GM12892 (cell line): ENCODE measurements at regions not wholly inside any gene's neighbourhood (a gene's known extent, or its start where the extent isn't known, plus 50 kb on each side); places are given as distances from the start of the nearest gene placed in this dataset.

Source experiments
- DNase-seq: peaks from one replicate; pipeline ENCODE4 v3.0.0; 2011; ENCODE audit not compliant: insufficient read length
- FAIRE-seq: peaks from 2 replicates; lab custom pipeline; 2011; peaks lifted over from hg19 to GRCh38; lab: Jason Lieb, UNC
- POLR2A ChIP-seq: IDR thresholded peaks from 2 replicates; pipeline ENCODE4 v1.6.1; 2011; ENCODE audit warnings: low read depth, low read length, control low read depth
- POLR2AphosphoS5 ChIP-seq: IDR thresholded peaks from 2 replicates; pipeline ENCODE4 v1.6.1; 2011; ENCODE audit warnings: low read depth, low read length, control low read depth
- TAF1 ChIP-seq: IDR thresholded peaks from 2 replicates; pipeline ENCODE4 v1.6.1; 2011; ENCODE audit warnings: low read depth, mild to moderate bottlenecking, control low read depth, low read length, borderline replicate concordance

GRCh38 chr16:72324578-72324977 lies 152.6 kb upstream of the PMFBP1 start:
- TF ChIP-seq POLR2AphosphoS5 (no peak), TAF1 (no peak), POLR2A (no peak)
- FAIRE-seq (no peak), DNase-seq (no peak)

GRCh38 chr16:72317446-72317845 lies 145.5 kb upstream of the PMFBP1 start:
- FAIRE-seq (no peak), DNase-seq (no peak)
- no peak for TF ChIP-seq POLR2A
- TF ChIP-seq POLR2AphosphoS5: no peak
- TF ChIP-seq TAF1: no peak

DNA sequence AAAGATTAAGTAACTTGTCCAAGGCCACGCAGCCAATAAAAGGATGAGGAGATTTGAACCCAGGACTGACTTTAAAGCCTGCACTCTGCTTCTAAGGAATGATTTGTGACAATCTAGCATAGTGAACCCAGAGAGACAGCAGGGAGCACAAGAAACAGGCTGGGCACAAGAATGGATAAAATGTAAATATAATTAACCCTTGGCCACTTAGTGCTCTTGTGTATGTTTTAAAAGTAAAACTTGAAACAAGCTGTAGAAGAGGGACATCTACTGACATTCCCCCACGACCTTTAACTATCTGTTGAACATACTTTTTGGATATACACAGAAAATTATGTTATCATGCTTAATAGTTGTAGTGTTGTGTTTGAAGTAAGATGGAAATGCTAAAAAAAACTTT lies 141.9 kb upstream of the PMFBP1 start:
- DNase-seq (no peak), FAIRE-seq (no peak)
- TF ChIP-seq TAF1: no peak
- no peak for TF ChIP-seq POLR2A
- no peak for TF ChIP-seq POLR2AphosphoS5

GRCh38 chr16:72312828-72313227 lies 140.9 kb upstream of the PMFBP1 start:
- DNase-seq (no peak), FAIRE-seq (no peak)
- TF ChIP-seq POLR2A: no peak

GRCh38 chr16:72311426-72311825 lies 139.5 kb upstream of the PMFBP1 start:
- no peak for DNase-seq
- FAIRE-seq: no peak
- no peak for TF ChIP-seq TAF1
- no peak for TF ChIP-seq POLR2AphosphoS5
- no peak for TF ChIP-seq POLR2A

- no peak for DNase-seq
- no peak for FAIRE-seq
- TF ChIP-seq TAF1 (no peak), POLR2A (no peak), POLR2AphosphoS5 (no peak)
Observed at GRCh38 chr16:72309001-72309400, 137.0 kb upstream of the PMFBP1 start.

- DNase-seq (no peak), FAIRE-seq (no peak)
- TF ChIP-seq POLR2A: no peak
Observed at GRCh38 chr16:72308396-72308795, 136.4 kb upstream of the PMFBP1 start.

DNA sequence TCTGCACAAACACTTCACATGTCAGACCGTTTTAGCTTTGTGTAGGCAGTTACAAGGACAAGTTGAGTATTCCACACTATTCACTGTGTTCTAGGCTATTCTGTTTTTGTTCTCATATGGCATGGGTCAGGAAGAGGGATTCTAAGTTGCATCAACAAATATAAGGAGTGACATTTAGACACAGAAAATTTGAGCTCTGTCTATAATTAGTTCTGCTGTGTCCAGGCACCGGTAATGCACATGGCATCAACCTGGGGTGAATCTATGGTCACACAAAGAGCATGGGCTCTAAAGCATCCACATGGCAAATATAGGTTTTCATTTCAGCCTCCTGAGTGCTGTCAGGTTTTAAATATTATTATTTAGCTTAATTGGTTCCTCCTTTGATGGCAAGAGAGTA lies 130.4 kb upstream of the PMFBP1 start:
- DNase-seq: no peak
- no peak for FAIRE-seq
- TF ChIP-seq POLR2A (no peak), TAF1 (no peak), POLR2AphosphoS5 (no peak)

GRCh38 chr16:72301523-72302236 lies 129.7 kb upstream of the PMFBP1 start:
- FAIRE-seq (no peak), DNase-seq (no peak)
- TF ChIP-seq POLR2A (no peak), TAF1 (no peak), POLR2AphosphoS5 (no peak)

DNA sequence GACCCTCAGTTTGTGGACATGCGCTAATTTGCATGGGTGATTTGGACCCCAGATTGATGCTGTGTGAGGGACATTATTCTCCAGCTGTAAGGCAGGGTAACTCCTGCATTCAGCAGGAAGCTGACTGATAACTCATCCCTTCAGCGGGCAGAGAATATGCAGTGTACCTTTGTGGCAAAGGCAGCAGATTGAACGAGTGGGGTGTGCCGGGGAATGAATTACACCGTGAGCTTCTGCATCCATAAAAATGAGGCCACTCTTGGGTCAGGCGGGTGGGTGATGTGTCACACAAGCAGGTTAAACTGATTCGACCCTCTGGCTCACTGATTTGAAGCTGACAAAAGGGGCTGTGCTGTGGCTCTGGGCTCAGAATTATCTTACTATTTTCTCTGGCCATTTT lies 128.9 kb upstream of the PMFBP1 start:
- TF ChIP-seq POLR2A (no peak), POLR2AphosphoS5 (no peak), TAF1 (no peak)
- no peak for FAIRE-seq
- DNase-seq: no peak

DNA sequence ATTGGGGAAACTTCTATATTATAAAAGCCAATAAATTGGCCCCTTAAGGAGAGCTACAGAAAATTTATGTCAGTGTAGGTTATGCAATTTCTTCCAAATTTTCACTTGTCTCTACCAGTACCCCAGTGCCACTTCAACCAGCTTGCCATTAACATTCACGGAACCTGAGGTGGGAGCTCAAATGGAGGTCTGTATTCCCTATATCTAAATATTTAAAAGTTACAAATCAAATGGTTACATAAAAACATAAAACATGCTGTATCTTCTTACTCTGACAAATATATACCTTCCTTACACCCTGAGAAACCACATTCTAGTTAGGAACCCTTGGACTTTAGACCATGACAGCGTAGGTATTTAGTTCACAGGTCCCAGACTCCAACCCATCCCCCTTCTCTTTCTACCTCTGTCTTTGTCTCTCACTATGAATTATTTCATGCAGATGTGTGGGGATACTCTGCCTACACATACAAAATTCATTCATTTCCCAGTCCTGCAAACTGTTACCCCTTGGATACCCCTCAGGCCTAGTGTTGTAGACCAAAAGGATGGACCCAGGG lies 127.8 kb upstream of the PMFBP1 start:
- DNase-seq (no peak), FAIRE-seq (no peak)
- TF ChIP-seq POLR2A (no peak), TAF1 (no peak), POLR2AphosphoS5 (no peak)

DNA sequence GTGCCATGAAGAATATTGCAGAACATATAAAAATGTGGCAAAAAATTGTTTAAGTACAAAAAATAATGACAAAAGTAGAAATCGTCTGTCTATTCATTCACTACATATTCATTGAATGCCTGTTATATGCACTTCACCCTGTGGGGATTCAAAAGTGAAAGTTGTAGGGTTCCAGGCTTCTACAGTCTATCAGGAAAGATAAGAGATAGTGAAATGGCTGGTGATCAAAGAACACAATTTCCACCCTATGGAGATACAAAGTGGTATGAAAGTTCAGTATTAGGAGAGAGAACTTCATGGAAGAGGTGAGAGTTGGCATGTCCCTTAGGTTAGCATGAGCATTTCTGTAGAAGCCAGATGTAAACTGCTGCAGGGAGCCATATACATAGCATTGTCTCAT lies 127.0 kb upstream of the PMFBP1 start:
- FAIRE-seq: no peak
- TF ChIP-seq POLR2A (no peak), POLR2AphosphoS5 (no peak), TAF1 (no peak)
- DNase-seq: no peak
